AG09319 (cell line): ENCODE measurements at regions not wholly inside any gene's neighbourhood (a gene's known extent, or its start where the extent isn't known, plus 50 kb on each side); places are given as distances from the start of the nearest gene placed in this dataset.

Source experiments
- DNase-seq: peaks from one replicate; pipeline ENCODE4 v3.0.0-alpha.2; 2010; ENCODE audit warnings: low read depth; ENCODE audit errors: extremely low read depth
- TF ChIP-seq, protein P1 (sequence below): IDR thresholded peaks from 2 replicates; pipeline ENCODE4 v1.5.1; 2011; ENCODE audit warnings: low read depth, mild to moderate bottlenecking, inconsistent platforms, low read length, moderate library complexity

DNA sequence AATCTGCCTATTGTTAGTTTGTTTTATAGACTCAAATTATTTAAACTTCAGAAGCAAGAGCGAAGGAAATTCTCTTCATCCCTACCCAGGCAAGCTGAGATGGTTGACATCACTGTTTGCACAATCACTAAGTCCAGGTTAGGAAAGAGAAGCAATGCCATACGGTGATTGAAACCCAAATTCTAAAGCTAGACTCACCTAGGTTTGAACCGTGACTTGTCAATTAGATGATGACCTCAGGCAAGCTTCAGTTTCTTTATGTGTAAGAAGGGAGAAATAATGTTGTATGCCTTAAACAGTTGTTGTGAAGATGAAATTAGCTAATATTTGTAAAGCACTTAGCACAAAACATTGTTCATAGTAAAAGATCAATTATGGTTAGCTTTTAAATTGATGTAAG is 96.5 kb upstream of the ANKRD55 start:
- no peak for DNase-seq
- TF ChIP-seq, protein P1, sequence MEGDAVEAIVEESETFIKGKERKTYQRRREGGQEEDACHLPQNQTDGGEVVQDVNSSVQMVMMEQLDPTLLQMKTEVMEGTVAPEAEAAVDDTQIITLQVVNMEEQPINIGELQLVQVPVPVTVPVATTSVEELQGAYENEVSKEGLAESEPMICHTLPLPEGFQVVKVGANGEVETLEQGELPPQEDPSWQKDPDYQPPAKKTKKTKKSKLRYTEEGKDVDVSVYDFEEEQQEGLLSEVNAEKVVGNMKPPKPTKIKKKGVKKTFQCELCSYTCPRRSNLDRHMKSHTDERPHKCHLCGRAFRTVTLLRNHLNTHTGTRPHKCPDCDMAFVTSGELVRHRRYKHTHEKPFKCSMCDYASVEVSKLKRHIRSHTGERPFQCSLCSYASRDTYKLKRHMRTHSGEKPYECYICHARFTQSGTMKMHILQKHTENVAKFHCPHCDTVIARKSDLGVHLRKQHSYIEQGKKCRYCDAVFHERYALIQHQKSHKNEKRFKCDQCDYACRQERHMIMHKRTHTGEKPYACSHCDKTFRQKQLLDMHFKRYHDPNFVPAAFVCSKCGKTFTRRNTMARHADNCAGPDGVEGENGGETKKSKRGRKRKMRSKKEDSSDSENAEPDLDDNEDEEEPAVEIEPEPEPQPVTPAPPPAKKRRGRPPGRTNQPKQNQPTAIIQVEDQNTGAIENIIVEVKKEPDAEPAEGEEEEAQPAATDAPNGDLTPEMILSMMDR = no peak

DNA sequence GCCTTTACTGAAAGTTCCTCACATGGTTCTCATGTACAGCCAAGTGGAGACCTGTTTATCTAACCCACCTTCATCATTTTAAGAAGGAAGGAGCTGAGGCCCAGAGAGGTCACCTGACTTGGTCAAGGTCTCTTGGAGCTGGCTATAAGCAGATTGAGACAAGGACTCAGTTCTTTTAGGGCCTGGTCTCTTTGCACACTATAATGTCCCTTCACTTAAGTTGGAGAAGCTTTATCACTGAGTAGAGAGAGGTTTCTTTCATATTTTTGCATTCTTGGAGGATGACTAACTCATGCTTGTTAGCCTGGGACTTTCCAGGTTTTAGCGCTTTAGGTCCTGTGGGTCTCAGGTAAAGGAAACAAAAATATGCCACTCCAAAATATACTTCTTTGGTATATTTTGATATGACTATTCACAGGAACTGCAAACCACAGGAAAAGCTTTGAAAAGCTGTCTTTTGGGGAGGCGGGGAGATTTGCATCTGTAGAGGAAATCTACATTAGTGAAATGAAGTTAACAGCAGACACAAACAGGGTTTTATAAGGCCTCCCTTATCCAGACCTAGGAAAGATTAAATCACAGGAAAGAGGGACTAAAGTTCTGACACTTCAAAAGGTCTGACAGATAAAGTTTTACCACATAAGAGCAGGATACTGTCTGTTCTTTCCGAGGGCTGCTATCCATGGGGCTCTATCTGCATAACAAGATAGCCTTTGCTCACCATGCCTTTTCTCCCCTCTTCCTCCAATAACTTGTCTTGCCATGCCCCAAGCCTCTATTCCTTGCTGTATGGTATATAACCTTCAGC is 95.8 kb upstream of the ANKRD55 start:
- DNase-seq = no peak

DNA sequence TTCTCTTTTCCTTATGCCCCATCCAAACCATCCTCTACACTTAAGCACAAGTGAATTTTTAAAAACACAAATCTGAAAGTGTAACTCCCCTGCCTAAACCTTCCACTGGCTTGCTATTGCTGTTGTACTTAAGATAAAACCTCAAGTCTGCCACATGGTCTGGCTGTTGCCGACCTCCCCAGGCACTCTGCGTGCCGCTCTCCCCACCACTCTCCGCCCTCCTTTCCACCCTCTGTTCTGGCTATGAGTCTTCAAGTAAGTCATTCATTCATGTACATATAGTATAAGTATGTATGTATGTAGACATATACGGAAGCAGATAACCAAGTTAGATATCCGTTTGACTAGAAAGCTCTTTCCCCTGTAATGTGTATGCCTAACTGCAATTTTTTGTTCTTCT is 94.7 kb upstream of the ANKRD55 start:
- TF ChIP-seq, protein P1 = no peak
- DNase-seq = no peak

More for the DNA sequence above, 95.8 kb upstream of the ANKRD55 start:
- TF ChIP-seq, protein P1 = no peak

DNA sequence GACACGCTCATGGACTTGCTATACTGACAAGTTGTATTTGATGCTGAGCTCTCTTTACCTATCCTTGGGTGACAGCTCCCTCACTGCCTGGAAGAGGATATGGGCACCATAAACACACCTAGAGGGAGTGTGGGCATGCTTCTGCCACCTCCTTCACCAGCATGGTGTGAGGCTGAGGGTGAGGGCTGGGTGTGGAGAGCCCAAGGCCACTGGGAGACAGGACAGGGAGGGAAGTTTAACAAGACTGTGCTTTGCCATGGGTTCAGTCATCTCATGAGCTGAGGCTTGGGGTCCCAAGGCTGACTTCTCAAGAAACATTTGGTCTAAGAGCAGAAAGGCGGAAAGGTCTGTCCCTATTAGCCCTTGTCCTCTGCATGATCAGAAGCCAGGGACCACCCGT is 93.6 kb upstream of the ANKRD55 start:
- no peak for DNase-seq
- TF ChIP-seq, protein P1 = no peak

DNA sequence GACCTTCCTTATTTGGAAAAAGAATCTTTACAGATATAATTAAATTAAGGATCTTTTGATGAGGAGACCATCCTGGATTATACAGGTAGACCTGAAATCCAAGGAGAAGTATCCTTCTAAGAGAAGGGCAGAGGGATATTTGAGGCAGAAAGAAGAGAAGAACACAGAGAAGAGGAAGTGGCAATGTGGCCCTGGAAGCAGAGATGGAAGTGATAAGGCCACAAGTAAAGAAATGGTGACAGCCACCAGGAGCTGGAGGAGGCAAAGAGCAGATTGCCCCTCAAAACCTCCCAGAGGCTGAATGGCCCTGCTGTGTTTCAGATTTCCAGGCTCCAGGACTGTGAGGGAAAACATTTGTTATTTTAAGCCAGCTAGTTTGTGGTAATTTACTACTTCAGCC is 93.0 kb upstream of the ANKRD55 start:
- no peak for DNase-seq
- TF ChIP-seq, protein P1 = no peak

DNA sequence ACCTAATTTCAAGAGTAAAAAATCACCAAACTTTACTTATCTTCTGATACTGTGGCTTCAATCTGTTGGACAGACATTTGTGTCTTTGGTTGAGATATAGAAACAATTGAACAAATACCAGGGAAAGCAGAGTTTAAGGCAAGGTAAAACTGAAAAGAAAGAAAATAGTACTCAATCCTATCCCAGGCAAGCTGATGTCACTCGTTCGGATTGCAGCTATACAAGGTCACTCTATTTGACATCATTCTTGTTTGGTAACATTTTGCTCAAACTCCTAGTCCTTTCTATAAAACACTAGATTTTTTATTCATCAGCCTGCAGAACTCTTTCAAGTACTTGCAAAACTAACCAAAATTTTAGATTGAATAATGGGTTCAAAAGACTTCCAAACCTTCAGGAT is 91.9 kb upstream of the ANKRD55 start:
- TF ChIP-seq, protein P1 = no peak
- DNase-seq = no peak

DNA sequence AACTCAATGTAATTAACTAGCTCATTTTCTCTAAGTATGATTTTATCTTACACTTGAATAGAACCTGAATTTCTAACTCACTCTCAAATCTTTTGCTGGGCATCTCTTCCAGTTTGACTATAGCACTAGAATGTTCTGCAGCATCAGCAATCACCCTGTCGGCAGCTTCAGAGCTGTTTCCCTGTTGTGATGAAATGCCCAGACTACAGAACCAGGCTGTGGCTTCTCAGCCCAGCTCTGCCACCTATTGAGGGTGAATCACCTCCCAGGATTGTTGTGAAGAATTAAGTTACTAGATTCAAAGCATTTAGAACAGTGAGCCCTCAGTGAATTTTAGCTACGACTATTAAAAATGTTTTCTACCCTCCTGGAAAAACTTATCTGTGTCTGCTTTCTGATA is 90.4 kb upstream of the ANKRD55 start:
- no peak for DNase-seq
- TF ChIP-seq, protein P1 = no peak
